Uterus (tissue), 2 donors: ENCODE measurements at regions not wholly inside any gene's neighbourhood (a gene's known extent, or its start where the extent isn't known, plus 50 kb on each side); places are given as distances from the start of the nearest gene placed in this dataset.

Experiments used
- CTCF ChIP-seq, 4 experiments: fragments of 200-600 bp in 2 of 4; fragments of 450-650 bp in 2 of 4; sonication (generic) in 2 of 4; IDR thresholded peaks; one replicate each; pipeline ENCODE4 v1.5.1; 2016 to 2019; ENCODE audit warnings: antibody characterized with exemption in 4 of 4, mild to moderate bottlenecking in 2 of 4, moderate library complexity in 1 of 4
- POLR2A ChIP-seq, 2 donors: fragments of 450-650 bp; IDR thresholded peaks; one replicate each; pipeline ENCODE4 v1.6.1; 2016; ENCODE audit warnings: antibody characterized with exemption in 2 of 2, mild to moderate bottlenecking in 1 of 2, moderate library complexity in 1 of 2

GRCh38 chr4:14883661-14884060 lies 118.6 kb upstream of the CPEB2 start:
- TF ChIP-seq CTCF (IDR thresholded peaks at IDR 0.05) (no peak), POLR2A (IDR thresholded peaks at IDR 0.05) (no peak)
